Fibroblast of skin of right quadriceps (primary cell): ENCODE measurements at regions not wholly inside any gene's neighbourhood (a gene's known extent, or its start where the extent isn't known, plus 50 kb on each side); places are given as distances from the start of the nearest gene placed in this dataset.

Experiments used
- DNase-seq: peaks from one replicate; pipeline ENCODE4 v3.0.0-alpha.2; 2013

DNA sequence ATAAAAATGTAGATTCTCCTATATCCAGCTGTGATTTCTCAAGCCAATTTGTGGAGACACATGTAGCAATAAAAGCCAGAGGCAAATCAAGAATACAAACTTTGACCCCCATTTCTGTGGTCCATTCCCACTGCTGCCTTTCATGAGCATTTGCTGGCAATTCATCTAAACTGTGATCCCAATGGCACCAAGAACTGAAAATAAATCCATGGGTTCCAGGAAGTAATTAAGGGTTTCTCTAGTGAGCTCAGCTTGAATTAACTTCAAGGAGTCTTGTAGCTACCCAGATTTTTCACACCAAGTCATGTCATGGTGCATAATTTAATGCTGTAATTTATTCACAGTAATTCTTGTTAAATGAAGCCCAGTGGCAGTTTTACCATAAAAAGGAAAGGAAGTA lies 145.0 kb upstream of the SMC2 start:
- DNase-seq: no peak

DNA sequence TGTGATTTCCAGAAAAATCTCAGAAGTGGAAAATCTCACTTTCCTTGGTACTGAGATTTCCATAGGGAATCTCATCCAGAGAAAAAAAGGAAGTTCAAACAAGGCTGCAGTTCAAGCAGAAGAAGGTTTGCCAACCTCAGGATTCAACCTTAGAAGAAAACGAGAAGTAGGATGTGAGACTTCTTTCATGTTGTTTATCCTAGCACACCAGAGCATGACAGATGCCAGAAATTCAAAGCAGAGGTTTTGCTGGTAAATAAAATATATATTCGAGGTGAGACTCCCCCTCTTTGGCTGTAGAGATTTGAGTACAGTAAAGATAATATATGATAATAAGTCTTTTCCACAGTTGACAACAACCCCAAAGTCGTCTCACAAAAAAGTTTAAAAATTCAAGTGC lies 116.9 kb upstream of the SMC2 start:
- DNase-seq: no peak

DNA sequence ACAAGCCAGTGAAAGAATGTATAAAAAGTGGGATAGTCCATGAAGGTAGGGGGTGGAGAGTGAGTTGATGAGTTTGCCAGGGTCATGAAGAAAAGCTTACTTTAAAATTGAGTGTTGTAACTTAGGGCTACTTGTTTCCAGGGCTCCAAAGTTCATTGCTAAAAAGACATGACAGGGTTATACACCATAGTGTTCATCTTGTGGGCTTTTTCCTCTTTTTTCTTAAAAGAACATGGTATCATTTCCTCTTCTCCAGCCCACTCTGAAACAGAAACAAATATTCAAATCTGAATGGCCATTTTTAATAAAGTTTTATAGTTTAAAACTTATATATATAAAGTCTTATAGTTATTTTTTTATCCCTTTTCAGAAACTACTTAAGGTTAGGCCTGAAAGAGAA lies 115.7 kb upstream of the SMC2 start:
- DNase-seq: no peak

DNA sequence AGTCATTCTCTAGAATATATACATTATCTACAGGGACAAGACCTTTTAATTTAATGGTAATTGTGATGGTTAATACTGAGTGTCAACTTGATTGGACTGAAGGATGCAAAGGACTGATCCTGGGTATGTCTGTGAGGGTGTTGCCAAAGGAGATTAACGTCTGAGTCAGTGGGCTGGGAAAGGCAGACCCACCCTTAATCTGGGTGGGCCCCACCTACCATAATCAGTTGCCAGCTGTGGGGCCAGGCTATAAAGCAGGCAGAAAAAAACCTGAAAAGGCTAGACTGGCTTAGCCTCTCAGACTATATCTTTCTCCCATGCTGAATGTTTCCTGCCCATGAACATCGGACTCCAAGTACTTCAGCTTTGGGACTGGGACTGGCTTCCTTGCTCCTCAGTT lies 112.2 kb upstream of the SMC2 start:
- DNase-seq: no peak

DNA sequence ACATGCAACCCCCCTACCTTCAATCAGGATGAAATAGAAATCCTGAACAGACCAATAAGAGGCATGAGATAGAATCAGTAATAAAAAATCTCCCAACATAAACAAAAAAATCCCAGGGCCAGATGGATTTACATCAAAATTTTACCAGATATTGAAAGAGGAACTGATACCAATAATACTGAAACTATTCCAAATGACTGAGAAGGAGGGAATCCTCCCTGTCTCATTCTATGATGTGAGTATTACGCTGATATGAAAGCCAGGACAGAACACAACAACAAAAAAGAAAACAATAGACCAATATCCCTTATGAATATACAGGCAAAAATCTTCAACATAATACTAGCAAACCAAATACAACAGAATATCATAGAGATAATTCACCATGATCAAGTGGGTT lies 109.0 kb upstream of the SMC2 start:
- no peak for DNase-seq

DNA sequence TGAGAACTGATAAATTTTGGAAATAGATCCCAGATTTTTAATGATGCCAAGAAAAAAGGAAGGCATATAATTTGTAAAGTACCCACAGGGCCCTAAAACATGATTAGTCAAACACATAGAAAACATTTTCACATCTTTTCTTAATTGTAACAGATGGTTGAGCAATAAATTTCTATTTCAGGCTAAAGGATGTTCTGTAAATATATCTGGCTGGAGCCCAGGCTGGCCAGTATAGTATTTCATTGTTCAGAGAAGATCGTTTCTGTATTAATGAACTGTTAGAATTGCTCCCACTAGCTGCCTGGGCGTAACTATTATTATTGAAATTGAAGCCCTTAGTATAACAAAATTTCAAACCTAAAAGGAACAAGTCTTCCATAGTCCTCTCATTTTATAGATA lies 105.3 kb upstream of the SMC2 start:
- DNase-seq: no peak

DNA sequence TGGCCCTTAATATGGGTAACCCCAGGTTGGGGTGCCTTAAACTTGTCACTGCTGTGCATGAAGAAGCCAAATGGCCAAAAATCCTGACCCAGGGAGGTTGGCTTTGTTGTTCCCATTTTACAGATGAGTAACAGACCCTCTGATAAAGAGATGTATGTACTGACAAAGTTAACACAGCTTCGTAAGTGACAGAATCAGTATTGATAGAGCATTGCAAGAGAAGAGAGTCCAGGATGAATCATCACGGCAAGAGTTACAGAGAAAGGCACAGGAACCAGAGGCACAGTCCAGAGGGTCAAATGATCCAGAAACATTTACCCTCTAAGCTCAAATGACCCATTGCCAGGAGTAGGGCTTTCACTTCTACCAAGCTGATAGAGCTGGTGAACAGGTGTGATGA lies 103.8 kb upstream of the SMC2 start:
- DNase-seq: no peak

DNA sequence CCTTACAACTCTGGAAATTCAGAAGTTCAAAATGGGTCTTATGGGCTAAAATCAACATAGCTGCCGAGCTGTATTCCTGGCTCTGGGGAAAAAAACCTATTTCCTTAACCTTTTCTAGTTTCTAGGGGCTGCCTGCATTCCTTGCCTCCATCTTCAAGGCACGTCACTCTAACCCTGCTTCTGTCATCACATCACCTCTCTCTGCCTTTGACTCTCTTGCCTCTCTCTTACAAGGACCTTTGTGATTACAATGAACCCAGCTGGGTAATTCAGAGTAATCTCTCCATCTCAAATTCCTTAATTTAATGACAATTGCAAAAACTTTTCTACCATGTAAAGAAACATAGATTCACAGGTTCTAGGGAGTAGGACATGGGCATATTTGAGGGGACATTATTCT lies 103.1 kb upstream of the SMC2 start:
- DNase-seq: no peak

DNA sequence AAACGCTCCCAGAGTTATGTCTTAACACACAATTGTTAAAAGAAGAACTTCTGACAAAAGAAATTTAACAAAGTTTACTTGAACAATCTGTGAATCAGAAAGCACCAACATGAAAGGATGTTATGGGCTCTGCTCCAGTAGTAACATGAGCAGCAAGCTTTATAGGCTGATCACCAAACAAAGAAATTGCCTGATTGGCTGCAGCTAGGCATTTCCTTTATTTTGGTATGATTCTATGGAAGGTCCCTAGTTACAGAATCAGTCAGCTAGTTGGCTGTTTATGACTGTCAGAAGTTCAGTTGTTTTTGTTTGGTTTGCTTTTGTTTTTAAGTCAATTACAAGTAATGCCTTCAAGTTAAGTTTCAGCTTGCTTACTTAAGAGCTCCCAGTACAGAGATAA lies 102.4 kb upstream of the SMC2 start:
- peak; percentile 1 for DNase-seq

DNA sequence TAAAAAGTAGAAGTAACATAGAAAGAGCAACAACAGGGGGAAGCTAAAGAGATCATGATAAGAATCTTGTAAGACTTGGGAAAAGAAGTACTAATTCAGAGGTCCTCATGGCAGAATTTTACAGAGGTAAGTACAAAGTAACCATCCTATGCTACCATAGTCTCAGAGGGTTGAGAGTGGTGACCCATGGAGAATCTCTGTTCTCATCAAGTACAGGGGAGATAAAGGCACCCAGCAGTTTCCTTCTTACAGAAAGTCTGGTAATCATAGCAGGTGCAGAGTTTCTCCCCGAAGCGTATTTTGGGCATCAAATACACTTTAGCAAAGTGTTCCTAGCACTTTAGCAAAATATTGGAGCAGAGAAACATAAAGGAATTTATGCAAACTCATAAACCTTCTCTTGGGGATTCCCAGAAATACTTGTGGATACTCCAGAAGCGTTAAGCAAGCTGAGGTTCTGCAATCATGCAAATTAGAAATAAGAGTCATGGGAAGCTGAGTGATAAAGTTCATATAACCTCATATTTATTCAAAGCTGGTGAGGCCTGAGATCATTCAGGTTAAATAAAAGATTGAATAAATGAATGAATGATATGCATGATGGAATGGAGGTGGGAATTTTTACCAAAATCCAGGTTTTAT lies 101.0 kb upstream of the SMC2 start:
- DNase-seq: no peak

DNA sequence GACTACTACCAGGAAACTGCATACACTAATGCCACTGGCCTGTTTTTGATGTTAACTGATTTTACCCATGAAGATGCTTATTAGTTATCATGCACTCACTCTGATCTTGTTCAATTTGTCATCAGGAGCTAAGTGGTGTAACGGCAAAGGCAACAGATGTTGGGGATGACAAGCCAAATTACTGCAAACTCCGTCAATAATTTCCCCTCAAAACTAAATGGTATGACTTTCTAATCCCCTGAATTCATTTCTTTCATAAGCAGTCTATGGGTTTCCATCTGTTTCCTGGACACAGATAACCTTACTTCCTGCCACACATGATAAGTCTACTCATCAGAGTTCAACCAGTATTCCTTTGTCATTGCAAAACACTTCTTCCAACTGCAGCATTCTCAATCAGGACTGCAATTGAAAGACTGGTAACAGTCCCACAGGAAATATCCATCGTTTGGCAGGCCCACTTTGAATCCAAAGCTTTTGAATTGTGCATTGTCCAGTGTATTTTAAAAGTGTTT lies 96.2 kb upstream of the SMC2 start:
- no peak for DNase-seq

DNA sequence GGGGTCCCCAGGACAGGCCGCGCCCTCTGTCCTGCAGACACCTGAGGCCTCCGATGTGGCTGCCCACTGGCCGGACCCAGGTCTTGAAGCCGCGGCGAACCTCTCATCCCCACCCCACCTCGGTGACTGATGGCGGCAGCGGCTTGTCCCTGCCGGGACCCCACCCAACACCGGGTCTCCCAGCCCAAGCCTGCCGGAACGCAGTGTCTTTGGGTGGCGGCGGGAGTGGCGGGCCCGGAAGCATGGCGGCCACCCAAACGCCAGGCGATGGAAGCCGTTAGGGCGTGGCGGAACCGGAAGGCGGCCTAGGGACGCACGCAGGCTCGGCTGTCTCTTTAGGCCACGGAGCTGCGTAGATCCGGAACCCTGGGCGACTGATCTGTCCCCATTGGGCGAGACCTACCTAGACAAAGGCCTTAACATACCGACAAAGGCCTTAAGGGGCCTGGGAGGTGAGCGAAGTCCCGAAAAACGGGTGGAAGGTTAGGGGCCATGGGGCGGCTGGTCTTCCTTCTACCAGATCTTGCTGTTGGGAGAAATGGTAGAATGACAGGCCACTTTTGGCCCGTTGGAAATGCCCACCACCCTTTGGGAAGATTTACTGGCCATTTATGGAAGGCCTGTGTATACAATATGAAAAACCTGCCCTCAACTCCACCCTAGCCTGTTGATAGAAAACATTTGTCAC lies 94.6 kb upstream of the SMC2 start:
- no peak for DNase-seq

DNA sequence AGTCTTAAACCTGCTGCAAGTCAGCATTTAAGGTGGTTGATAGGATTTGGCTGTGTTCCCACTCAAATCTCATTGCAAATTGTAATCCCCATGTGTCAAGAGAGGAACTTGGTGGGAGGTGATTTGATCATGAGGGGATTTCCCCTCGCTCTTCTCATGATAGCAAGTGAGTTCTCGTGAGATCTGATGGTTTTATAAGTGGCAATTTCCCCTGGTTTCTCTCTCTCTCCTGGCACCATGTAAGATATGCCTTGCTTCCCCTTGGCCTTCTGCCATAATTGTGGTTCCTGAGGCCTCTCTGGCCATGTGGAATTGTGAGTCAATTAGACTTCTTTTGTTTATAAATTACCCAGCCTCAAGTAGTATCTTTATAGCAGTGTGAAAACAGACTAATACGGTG lies 84.3 kb upstream of the SMC2 start:
- DNase-seq: no peak

DNA sequence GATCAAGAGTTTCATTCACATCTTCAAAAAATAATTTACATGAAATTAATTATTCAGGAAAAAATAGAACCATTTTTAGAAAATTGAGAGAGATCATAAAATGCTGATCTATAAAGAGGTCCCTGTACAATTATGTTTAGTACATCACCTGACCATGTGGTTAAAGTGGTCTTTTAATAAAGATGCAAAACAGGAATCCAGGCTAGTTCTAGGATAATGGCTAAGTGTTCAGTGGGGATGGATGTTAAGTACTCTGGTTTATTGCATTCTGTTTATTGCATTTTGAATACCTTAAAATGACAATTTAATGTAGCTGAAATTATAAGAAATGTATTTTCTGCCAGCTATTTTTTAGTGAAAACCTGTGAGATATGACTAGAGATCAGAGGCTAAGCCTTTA lies 72.0 kb upstream of the SMC2 start:
- no peak for DNase-seq

DNA sequence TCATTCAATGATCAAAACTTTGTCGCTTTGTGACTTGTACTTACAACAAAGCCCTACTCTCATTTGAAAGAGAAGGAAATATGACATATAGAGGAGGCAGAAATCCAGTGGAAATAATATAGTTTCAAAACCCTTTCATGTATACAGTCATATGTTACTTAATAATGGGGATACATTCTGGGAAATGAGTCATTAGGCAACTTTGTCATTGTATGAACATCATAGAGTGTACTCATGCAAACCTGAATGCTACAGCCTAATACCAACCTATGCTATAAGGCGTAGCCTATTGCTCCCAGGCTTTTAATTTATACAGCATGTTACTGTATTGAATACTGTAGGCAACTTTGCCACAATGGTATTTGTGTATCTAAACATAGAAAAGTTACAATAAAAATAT lies 69.0 kb upstream of the SMC2 start:
- DNase-seq: no peak

DNA sequence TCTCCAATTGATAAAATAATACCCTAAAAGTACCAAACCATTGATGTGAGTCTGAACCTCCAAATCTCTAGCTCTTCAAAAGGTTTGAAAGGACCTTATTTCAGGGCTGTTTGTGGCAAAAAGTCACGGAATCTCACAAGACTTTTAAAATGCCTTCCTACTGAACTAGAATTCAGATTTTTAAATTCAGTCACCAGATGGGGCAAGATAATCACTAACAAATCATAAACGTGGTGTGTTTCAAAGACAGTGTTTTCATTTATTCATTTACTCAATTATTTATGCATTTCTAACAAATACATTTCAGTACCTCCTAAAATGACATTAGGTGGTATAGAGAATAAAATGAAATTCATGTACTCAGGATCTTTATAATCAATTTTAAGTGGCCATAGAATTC lies 68.2 kb upstream of the SMC2 start:
- DNase-seq: no peak

DNA sequence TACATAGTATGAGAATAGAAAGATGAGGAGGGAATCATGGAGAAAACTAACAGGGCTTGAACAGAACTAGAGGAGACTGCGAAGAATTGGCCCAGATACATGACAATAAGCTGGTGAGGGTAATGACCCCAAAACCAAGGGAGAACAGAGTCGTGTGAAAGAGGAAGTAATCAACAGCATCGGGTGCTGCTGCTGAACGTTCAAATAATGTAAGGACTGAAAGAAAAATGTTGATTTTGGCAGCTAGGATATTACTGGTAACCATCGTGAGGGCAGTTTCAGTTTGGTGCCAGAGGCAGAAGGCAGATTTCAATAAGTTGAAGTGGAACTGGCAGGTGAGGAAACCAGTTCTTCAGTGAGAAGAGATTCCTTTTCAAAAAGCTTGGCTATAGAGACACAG lies 66.8 kb upstream of the SMC2 start:
- DNase-seq: no peak

DNA sequence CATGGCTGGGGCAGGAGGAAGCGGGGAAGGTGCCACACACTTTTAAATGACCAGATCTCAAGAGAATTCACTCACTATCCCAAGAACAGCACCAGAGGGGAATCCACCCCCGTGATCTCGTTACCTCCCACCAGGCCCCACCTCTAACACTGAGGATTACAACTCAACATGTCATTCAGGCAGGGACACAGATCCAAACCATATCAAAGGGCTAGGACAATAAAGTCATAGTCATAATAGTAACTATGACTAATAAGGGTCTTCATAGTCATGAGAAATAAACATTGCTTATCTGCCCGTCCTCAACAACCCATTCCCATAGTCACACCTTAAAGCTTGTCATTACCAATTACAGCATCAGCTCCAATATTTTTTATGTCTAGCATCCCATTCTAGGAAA lies 65.3 kb upstream of the SMC2 start:
- DNase-seq: no peak
